ENCODE measurements at regions not wholly inside any gene's neighbourhood (a gene's known extent, or its start where the extent isn't known, plus 50 kb on each side); places are given as distances from the start of the nearest gene placed in this dataset.
"Not testable (repeated sequence)": the region's sequence is repeated elsewhere in the genome, so short reads cannot be mapped to it uniquely, and the experiment has no call there.

DNA sequence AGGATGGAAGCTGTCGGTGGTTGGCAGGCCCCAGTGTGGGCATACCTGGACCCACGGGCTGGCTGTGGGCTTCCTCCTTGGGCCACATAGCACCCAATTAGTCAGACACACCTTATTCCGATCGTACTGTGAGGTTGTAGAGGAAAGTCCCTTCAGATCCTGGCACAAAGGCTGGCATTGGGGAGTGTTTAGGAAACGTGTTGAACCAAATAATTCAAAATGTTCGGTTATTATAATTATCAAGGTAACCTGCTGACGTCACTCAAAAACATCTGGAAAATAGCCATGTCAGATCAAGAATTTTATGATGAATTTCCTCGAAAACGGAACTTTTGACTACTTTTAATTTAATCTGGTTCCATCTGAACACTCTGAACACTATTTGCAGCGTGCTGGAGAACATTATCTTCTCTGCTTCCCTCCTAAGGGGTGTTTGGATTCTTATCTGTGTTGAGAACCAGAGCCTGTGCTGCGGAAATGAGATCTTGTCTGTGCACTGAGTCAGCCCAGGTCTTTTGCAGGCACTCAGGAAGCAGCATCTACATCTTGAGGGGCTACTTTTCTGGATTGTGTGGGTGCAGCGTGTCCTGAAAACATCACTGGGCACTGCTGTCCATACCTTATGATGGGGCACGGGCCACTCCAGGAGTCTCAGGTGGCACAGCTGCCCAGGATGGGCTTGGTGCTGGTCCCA is 100.3 kb downstream of the SLC25A47 start:
- H3K27me3 ChIP-seq (ENCODE audit: low read depth, low read length), result no peaks in the 10 kb centered on the region
- H3K27ac ChIP-seq (ENCODE audit: low read length), result no peak overlapping the region
- H3K4me3 ChIP-seq (ENCODE audit: low read depth in 1 of 2, low read length in 2 of 2), result no peak overlapping the region
- no peaks in the 10 kb centered on the region for H3K36me3 ChIP-seq (ENCODE audit: control insufficient read depth in 1 of 2, insufficient read depth in 2 of 2, low read length in 2 of 2)
- no peaks in the 10 kb centered on the region for H3K4me1 ChIP-seq (ENCODE audit: control insufficient read depth in 1 of 2, insufficient read depth in 2 of 2, low read length in 2 of 2)
- no peaks in the 10 kb centered on the region for H3K9me3 ChIP-seq (ENCODE audit: control insufficient read depth in 1 of 2, low read length in 2 of 2)

- no peaks in the 10 kb centered on the region for H3K4me1 ChIP-seq (ENCODE audit: control insufficient read depth in 1 of 2, insufficient read depth in 2 of 2, low read length in 2 of 2)
- no peak overlapping the region for H3K4me3 ChIP-seq (ENCODE audit: low read depth in 1 of 2, low read length in 2 of 2)
- H3K27me3 ChIP-seq (ENCODE audit: low read depth, low read length), result no peaks in the 10 kb centered on the region
- no peak overlapping the region for H3K27ac ChIP-seq (ENCODE audit: low read length)
- H3K9me3 ChIP-seq (ENCODE audit: control insufficient read depth in 1 of 2, low read length in 2 of 2), result no peaks in the 10 kb centered on the region
- no peaks in the 10 kb centered on the region for H3K36me3 ChIP-seq (ENCODE audit: control insufficient read depth in 1 of 2, insufficient read depth in 2 of 2, low read length in 2 of 2)
These were observed 101.6 kb downstream of the SLC25A47 start for GRCh38 chr14:100424504-100425428.

DNA sequence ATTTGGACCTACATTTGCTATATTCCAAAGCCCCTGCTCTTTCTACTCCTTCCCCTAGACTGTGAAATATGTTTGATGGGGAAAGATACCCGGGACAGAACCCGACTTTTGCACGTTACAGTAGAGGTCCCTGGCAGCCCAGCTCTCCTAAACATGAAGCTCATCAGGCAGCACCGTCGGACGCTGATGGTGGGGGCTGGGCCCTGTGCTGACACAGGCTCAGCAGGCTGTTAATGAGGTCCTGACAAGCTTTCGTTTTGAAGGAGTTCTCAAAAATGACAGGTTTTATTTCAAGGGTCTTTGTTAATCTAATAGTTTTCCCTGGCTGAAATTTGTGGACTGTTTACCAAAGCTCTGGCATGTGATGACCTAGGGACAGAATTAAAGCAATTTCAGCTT is 102.3 kb downstream of the SLC25A47 start:
- H3K27me3 ChIP-seq (ENCODE audit: low read depth, low read length), result no peaks in the 10 kb centered on the region
- H3K4me3 ChIP-seq (ENCODE audit: low read depth in 1 of 2, low read length in 2 of 2), result no peak overlapping the region
- no peaks in the 10 kb centered on the region for H3K36me3 ChIP-seq (ENCODE audit: control insufficient read depth in 1 of 2, insufficient read depth in 2 of 2, low read length in 2 of 2)
- H3K9me3 ChIP-seq (ENCODE audit: control insufficient read depth in 1 of 2, low read length in 2 of 2), result no peaks in the 10 kb centered on the region
- H3K4me1 ChIP-seq (ENCODE audit: control insufficient read depth in 1 of 2, insufficient read depth in 2 of 2, low read length in 2 of 2), result no peaks in the 10 kb centered on the region
- no peak overlapping the region for H3K27ac ChIP-seq (ENCODE audit: low read length)

DNA sequence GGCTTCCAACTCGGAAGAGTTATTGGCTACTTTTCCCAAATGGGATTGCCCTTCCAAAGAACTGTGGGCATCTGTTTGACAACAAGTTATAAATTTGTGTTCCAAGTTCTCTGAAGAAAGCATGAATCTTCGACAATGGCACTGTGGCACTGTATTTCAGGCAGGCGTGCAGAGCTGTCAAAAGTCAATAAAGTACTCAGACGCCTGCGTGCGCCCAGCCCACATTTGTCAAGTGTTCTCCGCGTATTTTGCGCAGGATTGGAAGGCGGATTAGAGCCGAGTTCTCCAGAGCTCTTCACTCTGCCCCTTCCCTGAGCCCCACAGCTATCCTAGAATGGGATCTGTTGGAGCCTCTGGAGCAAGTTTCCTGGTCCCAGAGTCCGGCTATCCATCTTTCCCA is 103.2 kb downstream of the SLC25A47 start:
- Histone ChIP-seq H3K9me3 (ENCODE audit: control insufficient read depth in 1 of 2, low read length in 2 of 2) (no peaks in the 10 kb centered on the region), H3K4me3 (ENCODE audit: low read depth in 1 of 2, low read length in 2 of 2) (no peak overlapping the region), H3K27me3 (ENCODE audit: low read depth, low read length) (no peaks in the 10 kb centered on the region), H3K36me3 (ENCODE audit: control insufficient read depth in 1 of 2, insufficient read depth in 2 of 2, low read length in 2 of 2) (no peaks in the 10 kb centered on the region), H3K27ac (ENCODE audit: low read length) (no peak overlapping the region), H3K4me1 (ENCODE audit: control insufficient read depth in 1 of 2, insufficient read depth in 2 of 2, low read length in 2 of 2) (no peaks in the 10 kb centered on the region)

- Histone ChIP-seq H3K4me1 (ENCODE audit: control insufficient read depth in 1 of 2, insufficient read depth in 2 of 2, low read length in 2 of 2) (no peaks in the 10 kb centered on the region), H3K27ac (ENCODE audit: low read length) (no peak overlapping the region), H3K27me3 (ENCODE audit: low read depth, low read length) (no peaks in the 10 kb centered on the region)
These were observed 104.0 kb downstream of the SLC25A47 start for GRCh38 chr14:100427166-100427565.

DNA sequence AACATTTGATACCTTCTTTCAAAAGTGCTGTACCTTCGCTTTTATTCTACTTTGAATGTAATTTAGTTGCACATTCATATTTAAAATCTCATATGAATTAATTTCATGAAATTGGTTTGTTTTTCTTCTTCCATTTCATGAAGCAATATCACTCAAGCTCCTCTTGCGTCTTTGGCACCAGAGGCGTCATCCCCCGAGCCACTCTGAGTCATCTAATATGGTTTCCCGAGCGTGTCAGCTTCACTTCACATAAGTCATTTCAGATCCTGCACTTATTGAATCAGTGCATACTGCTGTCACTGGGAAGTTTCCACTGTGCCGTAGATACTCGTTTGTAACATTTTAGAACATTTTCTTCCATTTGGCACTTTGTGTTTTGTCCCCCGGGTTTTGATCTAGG is 105.6 kb downstream of the SLC25A47 start:
- H3K27me3 ChIP-seq (ENCODE audit: low read depth, low read length), result no peaks in the 10 kb centered on the region
- no peaks in the 10 kb centered on the region for H3K9me3 ChIP-seq (ENCODE audit: control insufficient read depth in 1 of 2, low read length in 2 of 2)
- no peaks in the 10 kb centered on the region for H3K36me3 ChIP-seq (ENCODE audit: control insufficient read depth in 1 of 2, insufficient read depth in 2 of 2, low read length in 2 of 2)
- H3K4me3 ChIP-seq (ENCODE audit: low read depth in 1 of 2, low read length in 2 of 2), result no peak overlapping the region
- H3K4me1 ChIP-seq (ENCODE audit: control insufficient read depth in 1 of 2, insufficient read depth in 2 of 2, low read length in 2 of 2), result no peaks in the 10 kb centered on the region
- H3K27ac ChIP-seq (ENCODE audit: low read length), result no peak overlapping the region

More at GRCh38 chr14:100427166-100427565, 104.0 kb downstream of the SLC25A47 start:
- Histone ChIP-seq H3K4me3 (ENCODE audit: low read depth in 1 of 2, low read length in 2 of 2) (no peak overlapping the region), H3K36me3 (ENCODE audit: control insufficient read depth in 1 of 2, insufficient read depth in 2 of 2, low read length in 2 of 2) (no peaks in the 10 kb centered on the region), H3K9me3 (ENCODE audit: control insufficient read depth in 1 of 2, low read length in 2 of 2) (no peaks in the 10 kb centered on the region)

DNA sequence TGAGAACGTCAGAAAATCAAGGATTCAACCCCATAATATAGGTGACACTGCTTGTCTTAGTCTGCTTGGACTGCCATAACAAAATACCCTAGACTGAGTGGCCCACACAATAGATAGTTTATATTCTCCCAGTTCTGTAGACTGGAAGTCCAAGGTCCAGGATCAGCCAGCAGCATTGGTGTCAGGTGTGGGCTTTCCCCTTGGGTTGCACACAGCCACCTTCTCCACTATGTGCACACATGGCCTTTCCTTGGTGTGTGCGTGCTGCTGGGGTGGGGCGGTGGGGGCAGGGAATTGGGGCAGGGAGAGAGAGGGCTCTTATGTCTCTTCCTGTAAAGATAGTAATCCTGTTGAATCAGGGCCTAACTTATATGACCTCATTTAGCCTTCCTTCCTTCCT is 106.4 kb downstream of the SLC25A47 start:
- H3K27ac ChIP-seq (ENCODE audit: low read length), result no peak overlapping the region
- no peaks in the 10 kb centered on the region for H3K27me3 ChIP-seq (ENCODE audit: low read depth, low read length)

DNA sequence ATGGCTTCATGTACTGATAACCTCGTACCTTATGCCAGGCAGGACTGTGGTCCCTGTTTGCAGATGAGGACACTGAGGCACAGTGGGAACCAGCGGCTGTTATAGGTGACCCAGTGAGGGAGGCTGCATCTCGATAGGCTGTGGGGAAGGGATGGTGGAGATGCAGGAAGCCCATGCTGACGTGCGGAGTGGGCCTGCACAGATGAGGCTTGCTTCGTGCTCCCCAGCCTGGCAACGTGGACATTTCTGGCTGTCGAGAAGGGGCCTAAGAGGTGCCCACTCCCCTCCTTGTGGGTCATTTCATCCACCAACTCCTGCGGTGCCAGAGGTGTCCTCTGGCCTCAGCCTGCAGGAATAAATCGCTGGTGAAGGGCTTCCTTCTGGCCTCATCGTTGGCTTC is 107.4 kb downstream of the SLC25A47 start:
- Histone ChIP-seq H3K36me3 (ENCODE audit: control insufficient read depth in 1 of 2, insufficient read depth in 2 of 2, low read length in 2 of 2) (no peaks in the 10 kb centered on the region), H3K4me3 (ENCODE audit: low read depth in 1 of 2, low read length in 2 of 2) (no peak overlapping the region), H3K9me3 (ENCODE audit: control insufficient read depth in 1 of 2, low read length in 2 of 2) (no peaks in the 10 kb centered on the region), H3K27ac (ENCODE audit: low read length) (no peak overlapping the region), H3K27me3 (ENCODE audit: low read depth, low read length) (no peaks in the 10 kb centered on the region), H3K4me1 (ENCODE audit: control insufficient read depth in 1 of 2, insufficient read depth in 2 of 2, low read length in 2 of 2) (no peaks in the 10 kb centered on the region)

More for the DNA sequence above, 106.4 kb downstream of the SLC25A47 start:
- no peak overlapping the region for H3K4me3 ChIP-seq (ENCODE audit: low read depth in 1 of 2, low read length in 2 of 2)
- H3K9me3 ChIP-seq (ENCODE audit: control insufficient read depth in 1 of 2, low read length in 2 of 2), result no peaks in the 10 kb centered on the region
- H3K36me3 ChIP-seq (ENCODE audit: control insufficient read depth in 1 of 2, insufficient read depth in 2 of 2, low read length in 2 of 2), result no peaks in the 10 kb centered on the region
- H3K4me1 ChIP-seq (ENCODE audit: control insufficient read depth in 1 of 2, insufficient read depth in 2 of 2, low read length in 2 of 2), result no peaks in the 10 kb centered on the region

- H3K9me3 ChIP-seq (ENCODE audit: control insufficient read depth in 1 of 2, low read length in 2 of 2), result not testable (repeated sequence)
These were observed 108.3 kb downstream of the SLC25A47 start for GRCh38 chr14:100431461-100431860.

DNA sequence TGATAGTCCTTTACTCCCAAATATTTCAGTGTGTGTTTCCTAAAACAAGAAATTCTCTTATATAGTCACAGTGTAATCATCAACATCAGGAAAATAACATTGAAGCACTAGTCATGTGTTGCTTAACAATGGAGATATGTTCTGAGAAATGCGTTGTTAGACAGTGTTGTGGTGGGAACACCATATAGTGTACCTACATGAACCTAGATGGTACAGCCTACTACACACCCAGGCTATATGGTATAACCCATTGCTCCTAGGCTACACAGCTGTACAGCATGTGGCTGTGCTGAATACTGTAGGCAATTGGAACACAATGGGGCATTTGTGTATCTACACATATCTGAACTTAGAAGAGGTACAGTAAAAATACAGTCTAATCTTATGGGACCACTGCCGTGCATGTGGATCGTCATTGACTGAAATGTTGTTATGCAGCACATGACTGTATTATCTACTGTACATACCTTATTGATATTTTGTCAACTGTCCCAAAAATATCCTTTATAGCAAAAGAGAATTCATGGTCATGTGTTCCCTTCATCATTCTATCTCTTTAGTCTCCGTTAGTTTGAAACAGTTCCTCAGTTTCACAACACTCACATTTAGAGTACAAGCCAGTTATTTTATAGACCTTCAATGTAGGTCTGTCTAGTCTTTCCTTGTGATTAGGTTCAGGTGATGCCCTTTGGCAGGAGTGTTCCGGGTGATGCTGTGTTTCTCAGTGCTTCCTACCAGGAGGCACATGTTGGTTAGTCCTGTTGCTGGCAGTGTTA is 109.7 kb downstream of the SLC25A47 start:
- H3K4me1 ChIP-seq (ENCODE audit: control insufficient read depth in 1 of 2, insufficient read depth in 2 of 2, low read length in 2 of 2), result peaks cover 0 to 4% of the 10 kb centered on the region in 2 donors
- H3K4me3 ChIP-seq (ENCODE audit: low read depth in 1 of 2, low read length in 2 of 2), result no peak overlapping the region
- no peaks in the 10 kb centered on the region for H3K9me3 ChIP-seq (ENCODE audit: control insufficient read depth in 1 of 2, low read length in 2 of 2)
- no peaks in the 10 kb centered on the region for H3K36me3 ChIP-seq (ENCODE audit: control insufficient read depth in 1 of 2, insufficient read depth in 2 of 2, low read length in 2 of 2)
- H3K27me3 ChIP-seq (ENCODE audit: low read depth, low read length), result no peaks in the 10 kb centered on the region
- H3K27ac ChIP-seq (ENCODE audit: low read length), result no peak overlapping the region

More at GRCh38 chr14:100431461-100431860, 108.3 kb downstream of the SLC25A47 start:
- H3K4me3 ChIP-seq (ENCODE audit: low read depth in 1 of 2, low read length in 2 of 2); H3K4me1 ChIP-seq (ENCODE audit: control insufficient read depth in 1 of 2, insufficient read depth in 2 of 2, low read length in 2 of 2); H3K27ac ChIP-seq (ENCODE audit: low read length); H3K36me3 ChIP-seq (ENCODE audit: control insufficient read depth in 1 of 2, insufficient read depth in 2 of 2, low read length in 2 of 2); H3K27me3 ChIP-seq (ENCODE audit: low read depth, low read length): not testable (repeated sequence)

- no peak overlapping the region for H3K4me3 ChIP-seq (ENCODE audit: low read depth in 1 of 2, low read length in 2 of 2)
- H3K36me3 ChIP-seq (ENCODE audit: control insufficient read depth in 1 of 2, insufficient read depth in 2 of 2, low read length in 2 of 2), result no peaks in the 10 kb centered on the region
- H3K27ac ChIP-seq (ENCODE audit: low read length), result no peak overlapping the region
- H3K4me1 ChIP-seq (ENCODE audit: control insufficient read depth in 1 of 2, insufficient read depth in 2 of 2, low read length in 2 of 2), result peaks cover 0 to 4% of the 10 kb centered on the region in 2 donors
- H3K9me3 ChIP-seq (ENCODE audit: control insufficient read depth in 1 of 2, low read length in 2 of 2), result no peaks in the 10 kb centered on the region
- no peaks in the 10 kb centered on the region for H3K27me3 ChIP-seq (ENCODE audit: low read depth, low read length)
These were observed 110.3 kb downstream of the SLC25A47 start for GRCh38 chr14:100433428-100433814.

Data from muscle layer of duodenum (tissue), 2 donors.